Choroid plexus epithelial cell (primary cell): ENCODE measurements at regions not wholly inside any gene's neighbourhood (a gene's known extent, or its start where the extent isn't known, plus 50 kb on each side); places are given as distances from the start of the nearest gene placed in this dataset.
A peak's percentile ranks its signal among the peaks of the same experiment; 100 is the strongest.

ENCODE experiments used
- DNase-seq: peaks from one replicate; pipeline ENCODE4 v3.0.0-alpha.2; 2010; ENCODE audit warnings: low read depth
- H3K4me3 ChIP-seq: 2 replicates; pipeline ENCODE4 v1.5.1; 2011; ENCODE audit warnings: low read depth, mild to moderate bottlenecking, control low read depth, low read length, moderate library complexity
- CTCF ChIP-seq: conservative IDR thresholded peaks from 2 replicates; pipeline ENCODE4 v1.5.1; 2011; ENCODE audit warnings: low read depth, mild to moderate bottlenecking, control low read depth, inconsistent platforms, low read length, moderate library complexity

- no peak overlapping the region for H3K4me3 ChIP-seq
- no peak for TF ChIP-seq CTCF
- peak; percentile 9 for DNase-seq
These were observed 111.3 kb upstream of the TNS3 start for GRCh38 chr7:47693216-47693615.

- TF ChIP-seq CTCF: no peak
- no peak overlapping the region for H3K4me3 ChIP-seq
- no peak for DNase-seq
These were observed 110.1 kb upstream of the TNS3 start for GRCh38 chr7:47691988-47692387.

- peak; percentile 72 for DNase-seq
- H3K4me3 ChIP-seq: no peak overlapping the region
- TF ChIP-seq CTCF: no peak
These were observed 109.1 kb upstream of the TNS3 start for GRCh38 chr7:47690902-47691558.

GRCh38 chr7:47689558-47689957 is 107.6 kb upstream of the TNS3 start:
- no peak for TF ChIP-seq CTCF
- DNase-seq: no peak
- H3K4me3 ChIP-seq: no peak overlapping the region

GRCh38 chr7:47688311-47689100 is 106.6 kb upstream of the TNS3 start:
- no peak for DNase-seq
- TF ChIP-seq CTCF: no peak
- no peak overlapping the region for H3K4me3 ChIP-seq

GRCh38 chr7:47685712-47686376 is 103.9 kb upstream of the TNS3 start:
- TF ChIP-seq CTCF: no peak
- peak; percentile 31 for DNase-seq
- no peak overlapping the region for H3K4me3 ChIP-seq
